GM12864 (cell line): ENCODE measurements at regions not wholly inside any gene's neighbourhood (a gene's known extent, or its start where the extent isn't known, plus 50 kb on each side); places are given as distances from the start of the nearest gene placed in this dataset.

ENCODE experiments used
- DNase-seq: peaks from one replicate; pipeline ENCODE4 v3.0.0-alpha.2; 2011; ENCODE audit warnings: low read depth
- H3K4me3 ChIP-seq: 2 replicates; pipeline ENCODE4 v1.5.1; 2011; ENCODE audit warnings: mild to moderate bottlenecking, low read depth, low read length, control low read depth
- TF ChIP-seq, protein P1 (sequence below): IDR thresholded peaks from 2 replicates; pipeline ENCODE4 v1.5.1; 2011; ENCODE audit warnings: low read depth, mild to moderate bottlenecking, moderate library complexity, low read length, control low read depth, inconsistent platforms; ENCODE audit errors: missing control alignments

DNA sequence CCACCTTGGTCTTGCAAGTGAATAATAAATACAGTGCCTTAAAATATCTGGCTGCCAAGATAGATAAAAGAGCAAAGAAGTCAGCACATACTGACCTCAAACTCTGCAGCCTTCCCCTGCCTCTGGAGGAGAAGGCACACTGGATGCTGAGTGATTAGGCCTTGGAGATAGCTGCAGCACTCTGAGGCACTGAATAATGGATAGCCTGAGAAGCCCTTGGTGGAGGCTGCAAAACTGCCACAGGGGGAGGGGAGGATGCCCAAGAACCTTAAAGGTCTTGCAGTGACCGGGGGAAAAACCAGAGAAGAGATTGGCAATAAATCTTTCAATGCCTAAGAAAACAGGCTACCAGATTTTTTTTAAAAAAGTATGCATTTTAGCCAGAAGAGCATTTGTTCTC, 167.4 kb upstream of the PRMT6 start:
- DNase-seq: no peak
- TF ChIP-seq, protein P1, sequence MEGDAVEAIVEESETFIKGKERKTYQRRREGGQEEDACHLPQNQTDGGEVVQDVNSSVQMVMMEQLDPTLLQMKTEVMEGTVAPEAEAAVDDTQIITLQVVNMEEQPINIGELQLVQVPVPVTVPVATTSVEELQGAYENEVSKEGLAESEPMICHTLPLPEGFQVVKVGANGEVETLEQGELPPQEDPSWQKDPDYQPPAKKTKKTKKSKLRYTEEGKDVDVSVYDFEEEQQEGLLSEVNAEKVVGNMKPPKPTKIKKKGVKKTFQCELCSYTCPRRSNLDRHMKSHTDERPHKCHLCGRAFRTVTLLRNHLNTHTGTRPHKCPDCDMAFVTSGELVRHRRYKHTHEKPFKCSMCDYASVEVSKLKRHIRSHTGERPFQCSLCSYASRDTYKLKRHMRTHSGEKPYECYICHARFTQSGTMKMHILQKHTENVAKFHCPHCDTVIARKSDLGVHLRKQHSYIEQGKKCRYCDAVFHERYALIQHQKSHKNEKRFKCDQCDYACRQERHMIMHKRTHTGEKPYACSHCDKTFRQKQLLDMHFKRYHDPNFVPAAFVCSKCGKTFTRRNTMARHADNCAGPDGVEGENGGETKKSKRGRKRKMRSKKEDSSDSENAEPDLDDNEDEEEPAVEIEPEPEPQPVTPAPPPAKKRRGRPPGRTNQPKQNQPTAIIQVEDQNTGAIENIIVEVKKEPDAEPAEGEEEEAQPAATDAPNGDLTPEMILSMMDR: no peak
- H3K4me3 ChIP-seq: no peak overlapping the region

DNA sequence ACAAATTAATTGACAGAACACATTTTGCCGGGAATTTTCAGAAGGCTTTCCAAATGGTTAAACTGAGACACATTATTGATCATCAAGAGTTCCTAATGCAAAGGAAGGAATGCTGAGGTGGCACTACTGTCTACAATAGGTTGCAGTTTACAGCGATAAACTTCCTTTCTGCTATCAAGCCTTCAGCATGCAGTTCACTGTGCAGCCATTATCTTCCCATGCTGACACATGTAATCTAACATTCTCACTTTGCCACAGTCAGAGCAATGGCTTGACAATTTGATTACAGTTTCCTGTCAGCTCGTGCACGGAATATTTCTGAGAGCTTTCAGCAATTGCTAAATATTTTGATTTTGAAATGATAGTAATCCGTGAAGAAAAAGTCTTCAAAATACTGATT, 166.9 kb upstream of the PRMT6 start:
- TF ChIP-seq, protein P1: no peak
- no peak for DNase-seq

DNA sequence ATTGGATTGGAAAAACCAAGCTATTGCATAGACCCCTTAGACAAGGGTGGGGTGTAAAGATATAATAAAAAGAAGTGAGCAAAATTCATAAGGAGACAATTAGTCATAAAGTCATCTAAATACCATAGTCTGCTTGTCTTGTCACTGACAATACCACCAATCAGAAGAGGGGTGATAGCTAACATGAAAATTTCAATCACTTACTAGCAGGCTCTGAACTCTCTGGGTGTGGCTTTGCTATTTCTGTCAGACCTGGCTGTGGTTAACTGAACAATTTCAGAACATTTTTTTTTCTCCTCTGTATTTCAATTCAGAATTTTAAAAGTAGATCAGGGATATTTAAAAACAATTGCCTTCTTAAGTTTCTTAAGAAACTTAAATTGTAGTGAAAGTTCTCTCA, 158.5 kb upstream of the PRMT6 start:
- DNase-seq: no peak
- TF ChIP-seq, protein P1: no peak
- H3K4me3 ChIP-seq: no peak overlapping the region

More for the DNA sequence above, 166.9 kb upstream of the PRMT6 start:
- H3K4me3 ChIP-seq: no peak overlapping the region

DNA sequence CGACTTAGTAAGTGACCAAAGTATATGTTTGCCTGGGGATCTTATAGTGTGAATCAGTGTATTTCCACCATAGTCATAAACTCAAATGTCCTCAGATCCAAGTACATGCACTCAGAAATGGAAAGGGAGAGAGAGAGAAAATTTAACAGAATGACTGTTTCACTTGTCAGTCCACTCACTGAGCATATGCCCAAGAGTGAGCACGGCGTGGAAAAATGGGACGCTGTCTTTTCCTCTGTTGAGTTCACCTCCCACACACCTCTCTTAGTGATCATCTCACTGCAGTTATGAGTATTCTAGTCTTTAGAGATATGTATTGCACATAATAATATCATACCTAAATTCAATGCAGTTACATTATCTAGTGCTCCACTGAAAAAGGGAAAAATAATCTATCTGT, 156.8 kb upstream of the PRMT6 start:
- TF ChIP-seq, protein P1: no peak
- no peak for DNase-seq
- H3K4me3 ChIP-seq: no peak overlapping the region

DNA sequence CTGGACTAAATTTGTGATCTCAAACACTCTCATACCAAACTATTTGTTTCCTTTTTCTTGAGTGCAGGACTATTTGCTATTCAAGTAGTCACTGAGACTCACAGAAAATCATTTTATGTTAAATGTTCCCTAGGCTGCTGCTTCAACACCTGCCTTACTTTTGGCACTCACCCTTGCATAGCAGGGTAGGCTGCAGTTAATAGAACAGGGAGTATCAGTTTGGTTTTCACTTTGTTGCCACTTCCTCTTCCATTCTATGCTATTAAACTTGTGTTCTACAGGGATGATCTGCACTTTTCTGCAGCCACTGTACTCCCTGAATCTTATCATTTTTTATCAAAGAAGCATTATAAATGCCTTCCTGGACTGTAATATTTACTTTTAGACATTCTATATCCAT, 148.7 kb upstream of the PRMT6 start:
- no peak overlapping the region for H3K4me3 ChIP-seq
- peak; percentile 33 for DNase-seq
- TF ChIP-seq, protein P1: no peak

DNA sequence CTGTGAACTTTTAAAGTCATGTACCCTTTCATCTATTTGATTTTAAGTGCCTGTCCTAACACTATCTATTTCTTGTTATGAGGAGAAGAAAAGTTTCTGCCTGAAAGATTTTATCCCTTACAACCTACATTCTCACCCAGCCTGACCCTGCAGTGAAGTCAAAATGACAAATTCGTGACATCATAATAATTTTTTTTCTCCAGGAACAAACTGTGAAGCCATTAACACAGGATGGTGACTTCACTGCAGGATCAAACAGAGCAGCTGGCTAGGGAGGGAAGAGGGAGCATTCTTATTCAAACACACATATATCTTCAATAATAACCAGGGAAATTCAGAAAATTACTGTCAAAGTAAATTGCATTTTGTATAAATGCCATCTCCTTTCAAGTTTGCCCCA, 147.8 kb upstream of the PRMT6 start:
- no peak for DNase-seq
- TF ChIP-seq, protein P1: no peak
- no peak overlapping the region for H3K4me3 ChIP-seq

DNA sequence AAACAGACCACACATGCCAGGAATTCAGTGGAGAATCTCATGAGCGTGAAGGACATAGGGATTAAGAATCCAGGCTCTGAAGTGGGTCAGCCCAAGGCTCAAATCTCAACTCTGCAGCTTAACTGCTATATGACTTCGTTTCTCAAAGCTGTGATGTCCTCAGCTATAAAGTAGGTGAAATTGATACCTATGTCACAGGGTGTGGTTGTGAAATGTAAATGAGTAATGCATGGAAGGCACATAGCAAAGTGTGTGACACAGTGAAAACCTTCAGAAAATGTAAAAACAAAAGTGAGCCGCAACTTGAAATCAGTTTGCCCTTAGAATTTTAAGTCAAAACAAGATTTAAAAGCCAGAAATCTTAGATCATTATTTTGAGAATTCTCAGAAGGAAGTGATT, 145.7 kb upstream of the PRMT6 start:
- TF ChIP-seq, protein P1: no peak
- H3K4me3 ChIP-seq: no peak overlapping the region
- DNase-seq: no peak
